HG02884 (cell line): ENCODE measurements at regions not wholly inside any gene's neighbourhood (a gene's known extent, or its start where the extent isn't known, plus 50 kb on each side); places are given as distances from the start of the nearest gene placed in this dataset.
"Not testable (repeated sequence)": the region's sequence is repeated elsewhere in the genome, so short reads cannot be mapped to it uniquely, and the experiment has no call there.

Experiments used
- ATAC-seq: cut with Tn5 transposase; IDR thresholded peaks from one replicate; pipeline ENCODE4 v1.9.1; 2021; ENCODE audit warnings: mild to moderate bottlenecking, moderate library complexity; ENCODE audit not compliant: unreplicated experiment

- ATAC-seq: no peak
Measured at GRCh38 chr14:106309423-106309822, 783.0 kb downstream of the TMEM121 start.

- no peak for ATAC-seq
Measured at GRCh38 chr14:106315436-106315835, 789.1 kb downstream of the TMEM121 start.

GRCh38 chr14:106317593-106317992 lies 791.2 kb downstream of the TMEM121 start:
- ATAC-seq: no peak

GRCh38 chr14:106318700-106319099 lies 792.3 kb downstream of the TMEM121 start:
- no peak for ATAC-seq

- ATAC-seq: not testable (repeated sequence)
Measured at GRCh38 chr14:106323970-106324369, 797.6 kb downstream of the TMEM121 start.

GRCh38 chr14:106327234-106327633 lies 800.9 kb downstream of the TMEM121 start:
- no peak for ATAC-seq

- ATAC-seq: not testable (repeated sequence)
Measured at GRCh38 chr14:106327702-106328353, 801.4 kb downstream of the TMEM121 start.

- ATAC-seq: not testable (repeated sequence)
Measured at GRCh38 chr14:106329243-106329642, 802.9 kb downstream of the TMEM121 start.

- not testable (repeated sequence) for ATAC-seq
Measured at GRCh38 chr14:106329987-106330774, 803.8 kb downstream of the TMEM121 start.

- ATAC-seq: not testable (repeated sequence)
Measured at GRCh38 chr14:106334428-106335109, 808.2 kb downstream of the TMEM121 start.

GRCh38 chr14:106335110-106335429 lies 808.7 kb downstream of the TMEM121 start:
- ATAC-seq: not testable (repeated sequence)

GRCh38 chr14:106338775-106339174 lies 812.4 kb downstream of the TMEM121 start:
- not testable (repeated sequence) for ATAC-seq

- not testable (repeated sequence) for ATAC-seq
Measured at GRCh38 chr14:106340658-106341057, 814.3 kb downstream of the TMEM121 start.

- not testable (repeated sequence) for ATAC-seq
Measured at GRCh38 chr14:106341161-106341560, 814.8 kb downstream of the TMEM121 start.

- no peak for ATAC-seq
Measured at GRCh38 chr14:106343626-106344025, 817.2 kb downstream of the TMEM121 start.

- not testable (repeated sequence) for ATAC-seq
Measured at GRCh38 chr14:106344065-106344614, 817.8 kb downstream of the TMEM121 start.

- ATAC-seq: not testable (repeated sequence)
Measured at GRCh38 chr14:106344791-106345479, 818.6 kb downstream of the TMEM121 start.

GRCh38 chr14:106346084-106346483 lies 819.7 kb downstream of the TMEM121 start:
- no peak for ATAC-seq

- ATAC-seq: no peak
Measured at GRCh38 chr14:106346534-106347290, 820.3 kb downstream of the TMEM121 start.

- ATAC-seq: no peak
Measured at GRCh38 chr14:106347291-106347778, 821.0 kb downstream of the TMEM121 start.
